H1 (cell line): ENCODE measurements at regions not wholly inside any gene's neighbourhood (a gene's known extent, or its start where the extent isn't known, plus 50 kb on each side); places are given as distances from the start of the nearest gene placed in this dataset.

Experiments
- CTCF ChIA-PET: fragments of 300-600 bp; sonication (Branson Sonifier 250); formaldehyde crosslinking; loops from one replicate; lab custom pipeline; 2021; ENCODE audit not compliant: partially characterized antibody; lab: Charles Lee
- POLR2A ChIA-PET: fragments of 300-600 bp; sonication (Branson Sonifier 250); formaldehyde crosslinking; loops from one replicate; lab custom pipeline; 2021; ENCODE audit warnings: inconsistent platforms; ENCODE audit not compliant: partially characterized antibody; lab: Charles Lee
- DNase-seq, 2 experiments: peaks; one replicate each; pipeline versions ENCODE4 v3.0.0 to v3.0.0-alpha.2; 2010 to 2022; ENCODE audit warnings: low spot score in 2 of 2, low read depth in 1 of 2, mixed read lengths in 1 of 2
- FAIRE-seq: peaks from 2 replicates; lab custom pipeline; 2011; peaks lifted over from hg19 to GRCh38; lab: Jason Lieb, UNC
- H2AFZ ChIP-seq: 2 replicates; pipeline ENCODE4 v1.8.1; 2012; ENCODE audit warnings: low read length, inconsistent platforms
- H2AK5ac ChIP-seq: 2 replicates; pipeline ENCODE4 v1.6.1; 2013; ENCODE audit warnings: low read depth, low read length
- H2BK120ac ChIP-seq: replicated peaks from 2 replicates; pipeline ENCODE3; 2013; ENCODE audit warnings: low read depth, low read length, inconsistent platforms
- H2BK12ac ChIP-seq: 2 replicates; pipeline ENCODE4 v1.6.1; 2013; ENCODE audit warnings: low read depth, low read length
- H2BK15ac ChIP-seq: 2 replicates; pipeline ENCODE4 v1.6.1; 2013; ENCODE audit warnings: low read length
- H2BK20ac ChIP-seq: 2 replicates; pipeline ENCODE4 v1.6.1; 2013; ENCODE audit warnings: low read length
- H2BK5ac ChIP-seq: 2 replicates; pipeline ENCODE4 v1.6.1; 2013; ENCODE audit warnings: low read depth, low read length
- H3K14ac ChIP-seq: 2 replicates; pipeline ENCODE4 v1.6.1; 2013; ENCODE audit warnings: inconsistent platforms; ENCODE audit not compliant: insufficient read length
- H3K18ac ChIP-seq: 2 replicates; pipeline ENCODE4 v1.6.1; 2013; ENCODE audit warnings: low read length; ENCODE audit errors: extremely low read depth
- H3K23ac ChIP-seq: 2 replicates; pipeline ENCODE4 v1.6.1; 2013; ENCODE audit warnings: inconsistent platforms; ENCODE audit not compliant: insufficient read length
- H3K23me2 ChIP-seq: 2 replicates; pipeline ENCODE4 v1.6.1; 2013; ENCODE audit warnings: low read depth, low read length
- H3K27ac ChIP-seq: 2 replicates; pipeline ENCODE4 v1.6.1; 2011; ENCODE audit warnings: low read depth, low read length, inconsistent platforms
- H3K27me3 ChIP-seq, 4 experiments: replicated peaks in 1 of 4; 1 replicate in 1 of 4; 2 replicates in 3 of 4; pipeline versions ENCODE4 v1.6.1 to v1.8.1; 2011 to 2013; ENCODE audit warnings: low read length in 3 of 4, mild to moderate bottlenecking in 3 of 4, inconsistent platforms in 2 of 4, mixed read lengths in 2 of 4, moderate library complexity in 1 of 4; ENCODE audit not compliant: control insufficient read depth in 3 of 4, insufficient read depth in 3 of 4; ENCODE audit errors: extremely low read depth in 1 of 4
- H3K36me3 ChIP-seq, 4 experiments: 2 replicates each; pipeline versions ENCODE4 v1.6.1 to v1.8.1; 2011 to 2013; ENCODE audit warnings: mild to moderate bottlenecking in 4 of 4, low read length in 3 of 4, moderate library complexity in 2 of 4, control low read depth in 1 of 4, inconsistent platforms in 1 of 4; ENCODE audit not compliant: insufficient read depth in 4 of 4, control insufficient read depth in 2 of 4
- H3K4ac ChIP-seq: replicated peaks from 2 replicates; pipeline ENCODE3; 2013; ENCODE audit warnings: low read length, low read depth, mixed read lengths, inconsistent platforms; ENCODE audit not compliant: insufficient read length
- H3K4me1 ChIP-seq, 4 experiments: replicated peaks in 1 of 4; 1 replicate in 1 of 4; 2 replicates in 3 of 4; pipeline versions ENCODE4 v1.6.1 to v1.8.1; 2011 to 2013; ENCODE audit warnings: low read length in 3 of 4, inconsistent platforms in 2 of 4, mixed read lengths in 1 of 4; ENCODE audit not compliant: insufficient read depth in 4 of 4, control insufficient read depth in 3 of 4
- H3K4me2 ChIP-seq, 2 experiments: 2 replicates each; pipeline versions ENCODE4 v1.6.1 to v1.8.1; 2011 to 2013; ENCODE audit warnings: low read depth in 2 of 2, low read length in 2 of 2, control low read depth in 1 of 2, inconsistent platforms in 1 of 2, mild to moderate bottlenecking in 1 of 2; ENCODE audit not compliant: insufficient read depth in 1 of 2
- H3K4me3 ChIP-seq, 4 experiments: fragments of 200-600, 300-600 bp in 1 of 4; sonication (generic), shearing (Covaris generic), sonication (Bioruptor Twin) in 1 of 4; 2 replicates each; pipeline versions ENCODE4 v1.5.1 to v1.8.1; 2011 to 2016; ENCODE audit warnings: low read length in 4 of 4, low read depth in 3 of 4, control low read depth in 2 of 4, inconsistent platforms in 2 of 4, mild to moderate bottlenecking in 2 of 4, mixed read lengths in 1 of 4, moderate library complexity in 1 of 4; ENCODE audit not compliant: insufficient read depth in 2 of 4; ENCODE audit errors: extremely low read depth in 1 of 4
- H3K56ac ChIP-seq: replicated peaks from 2 replicates; pipeline ENCODE3; 2013; ENCODE audit warnings: low read depth, mild to moderate bottlenecking, mixed read lengths, low read length, inconsistent platforms; ENCODE audit not compliant: insufficient read length
- H3K79me1 ChIP-seq: 2 replicates; pipeline ENCODE4 v1.6.1; 2013; ENCODE audit warnings: low read depth, low read length, control low read depth
- H3K79me2 ChIP-seq, 2 experiments: 2 replicates each; pipeline versions ENCODE4 v1.6.1 to v1.8.1; 2012 to 2013; ENCODE audit warnings: low read length in 2 of 2, mild to moderate bottlenecking in 2 of 2, inconsistent platforms in 1 of 2; ENCODE audit not compliant: insufficient read depth in 2 of 2, control insufficient read depth in 1 of 2
- H3K9ac ChIP-seq, 4 experiments: replicated peaks in 1 of 4; 1 replicate in 1 of 4; 2 replicates in 3 of 4; pipeline versions ENCODE4 v1.6.1 to v1.8.1; 2011 to 2013; ENCODE audit warnings: low read depth in 3 of 4, low read length in 3 of 4, control low read depth in 2 of 4, mild to moderate bottlenecking in 2 of 4, moderate library complexity in 2 of 4, inconsistent platforms in 1 of 4; ENCODE audit errors: extremely low read depth in 1 of 4
- H3K9me3 ChIP-seq, 2 experiments: 2 replicates each; pipeline versions ENCODE4 v1.6.1 to v1.8.1; 2012 to 2013; ENCODE audit warnings: mild to moderate bottlenecking in 2 of 2, moderate library complexity in 2 of 2, control low read depth in 1 of 2, inconsistent platforms in 1 of 2, low read depth in 1 of 2, low read length in 1 of 2, mixed read lengths in 1 of 2; ENCODE audit not compliant: insufficient read depth in 2 of 2
- H4K20me1 ChIP-seq, 2 experiments: replicated peaks in 1 of 2; 2 replicates each; pipeline versions ENCODE3 to v1.8.1; 2011 to 2013; ENCODE audit warnings: inconsistent platforms in 2 of 2, low read length in 2 of 2, mild to moderate bottlenecking in 1 of 2; ENCODE audit not compliant: insufficient read depth in 2 of 2, control insufficient read depth in 1 of 2
- H4K5ac ChIP-seq: 2 replicates; pipeline ENCODE4 v1.6.1; 2013; ENCODE audit warnings: low read length, low read depth, mixed read lengths, inconsistent platforms; ENCODE audit not compliant: insufficient read length
- H4K8ac ChIP-seq: 2 replicates; pipeline ENCODE4 v1.8.0; 2013; ENCODE audit warnings: mild to moderate bottlenecking, moderate library complexity, low read length, inconsistent platforms; ENCODE audit not compliant: insufficient read depth; ENCODE audit errors: extremely low read depth
- H4K91ac ChIP-seq: replicated peaks from 2 replicates; pipeline ENCODE3; 2013; ENCODE audit warnings: low read length, mixed read lengths, inconsistent platforms; ENCODE audit not compliant: insufficient read length
- BRCA1 ChIP-seq: IDR thresholded peaks from 2 replicates; pipeline ENCODE4 v1.6.1; 2012; ENCODE audit warnings: low read depth, low read length, improper control_type of control experiment
- CBX5 ChIP-seq: fragments of 300-800, 300-1000 bp; sonication (generic); IDR thresholded peaks from 2 replicates; pipeline ENCODE4 v1.7.1; 2016; ENCODE audit warnings: antibody characterized with exemption, low read length, low read depth
- HDAC2 ChIP-seq, 2 experiments: fragments of 300-600 bp in 1 of 2; sonication (generic) in 1 of 2; IDR thresholded peaks; 2 replicates each; pipeline ENCODE4 v1.6.1; 2011 to 2012; ENCODE audit warnings: low read depth in 2 of 2, low read length in 2 of 2, mild to moderate bottlenecking in 2 of 2, moderate library complexity in 2 of 2, borderline replicate concordance in 1 of 2, inconsistent platforms in 1 of 2
- KDM1A ChIP-seq: fragments of 200-600, 300-600 bp; sonication (generic); IDR thresholded peaks from 2 replicates; pipeline ENCODE4 v1.7.1; 2016; ENCODE audit warnings: mild to moderate bottlenecking, low read length, borderline replicate concordance
- RXRA ChIP-seq: IDR thresholded peaks from 2 replicates; pipeline ENCODE4 v1.6.1; 2011; ENCODE audit warnings: low read depth, mild to moderate bottlenecking, low read length, moderate library complexity; ENCODE audit not compliant: insufficient read depth
- SAP30 ChIP-seq: fragments of 300-600 bp; sonication (generic); IDR thresholded peaks from 2 replicates; pipeline ENCODE4 v1.7.1; 2012; ENCODE audit warnings: low read length, moderate library complexity, mild to moderate bottlenecking, inconsistent platforms; ENCODE audit not compliant: insufficient read depth, insufficient replicate concordance
- SIRT6 ChIP-seq: IDR thresholded peaks from one replicate; pipeline ENCODE4 v1.7.1; 2012; ENCODE audit warnings: low read length, inconsistent platforms
- WGBS, 2 experiments: shearing (Covaris generic) in 1 of 2; methylation state at CpG; one replicate each; pipeline versions ENCODE4 v1.1.6 to v1.1.7; 2013 to 2015; ENCODE audit warnings: low lambda C conversion rate in 2 of 2, mixed read lengths in 2 of 2, inconsistent platforms in 1 of 2, low coverage in 1 of 2, missing lambda C conversion rate in 1 of 2; ENCODE audit not compliant: insufficient replicate concordance in 2 of 2, insufficient coverage in 1 of 2, insufficient read length in 1 of 2; ENCODE audit errors: extremely low coverage in 1 of 2, missing lambda C conversion rate in 1 of 2; 5-methylcytosine and 5-hydroxymethylcytosine counted together
- TF ChIP-seq, protein P1 (sequence below): IDR thresholded peaks from 2 replicates; pipeline ENCODE4 v1.6.1; 2012; ENCODE audit warnings: inconsistent platforms

DNA sequence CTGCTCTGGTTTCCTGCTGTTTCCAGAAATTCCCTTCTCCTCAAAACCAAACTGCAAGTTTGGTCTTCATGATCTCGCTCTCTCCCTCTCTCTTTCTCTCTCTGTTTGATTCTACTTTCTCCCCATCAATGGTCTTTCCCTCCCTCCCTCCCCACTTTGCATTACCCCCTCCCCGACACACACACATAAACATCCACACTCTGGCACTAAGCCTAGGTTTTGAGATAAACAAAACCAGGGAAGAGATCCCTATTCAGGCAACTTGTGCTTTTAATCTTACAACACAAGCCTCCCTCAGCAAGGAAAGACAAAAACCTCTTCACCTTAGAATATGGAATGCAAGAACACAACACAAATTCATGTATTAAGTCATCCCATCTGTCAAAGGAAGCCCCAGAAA is 73.5 kb upstream of the PTPRT start:
- Histone ChIP-seq H4K5ac (no peak overlapping the region), H2AFZ (no peak overlapping the region), H2BK20ac (no peak overlapping the region), H2BK12ac (no peak overlapping the region), H3K36me3 (no peaks in the 10 kb centered on the region), H2BK120ac (no peak overlapping the region), H4K8ac (no peak overlapping the region), H3K56ac (no peak overlapping the region), H2AK5ac (no peak overlapping the region), H2BK5ac (no peak overlapping the region), H3K4me1 (no peaks in the 10 kb centered on the region), H4K20me1 (no peaks in the 10 kb centered on the region), H3K79me2 (no peaks in the 10 kb centered on the region), H3K23me2 (no peaks in the 10 kb centered on the region), H3K4me3 (no peak overlapping the region), H3K27ac (no peak overlapping the region), H4K91ac (no peak overlapping the region), H3K23ac (no peak overlapping the region), H3K4ac (no peak overlapping the region), H3K9ac (no peak overlapping the region), H3K9me3 (0 out of 4 replicates have a peak, but pooled peaks cover 0 to 3% of the 10 kb centered on the region in 2 experiments), H3K79me1 (no peaks in the 10 kb centered on the region), H3K4me2 (no peak overlapping the region), H3K27me3 (no peaks in the 10 kb centered on the region), H3K14ac (no peak overlapping the region), H3K18ac (no peak overlapping the region), H2BK15ac (no peak overlapping the region)
- no CpG with 5 or more reads among the region's 2 CpGs for WGBS, 2 experiments
- TF ChIP-seq SIRT6 (no peak), RXRA (no peak), KDM1A (no peak), HDAC2 (IDR thresholded peaks at IDR 0.05; ENCODE audit: borderline replicate concordance in 1 of 2, low read depth in 2 of 2, low read length in 2 of 2) (no peak), BRCA1 (no peak), SAP30 (no peak), CBX5 (no peak)
- TF ChIP-seq, protein P1, sequence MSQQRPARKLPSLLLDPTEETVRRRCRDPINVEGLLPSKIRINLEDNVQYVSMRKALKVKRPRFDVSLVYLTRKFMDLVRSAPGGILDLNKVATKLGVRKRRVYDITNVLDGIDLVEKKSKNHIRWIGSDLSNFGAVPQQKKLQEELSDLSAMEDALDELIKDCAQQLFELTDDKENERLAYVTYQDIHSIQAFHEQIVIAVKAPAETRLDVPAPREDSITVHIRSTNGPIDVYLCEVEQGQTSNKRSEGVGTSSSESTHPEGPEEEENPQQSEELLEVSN: no peak
- FAIRE-seq (no peak), DNase-seq (no peak)
- CTCF ChIA-PET: no interaction called here
- POLR2A ChIA-PET: no interaction called here
